ENCODE measurements at regions not wholly inside any gene's neighbourhood (a gene's known extent, or its start where the extent isn't known, plus 50 kb on each side); places are given as distances from the start of the nearest gene placed in this dataset.

- no peak for TF ChIP-seq CTCF (IDR thresholded peaks at IDR 0.05)
- TF ChIP-seq POLR2A (IDR thresholded peaks at IDR 0.05) = no peak
Observed at GRCh38 chr12:19010726-19011125, 118.8 kb upstream of the PLEKHA5 start.
